ENCODE measurements at regions not wholly inside any gene's neighbourhood (a gene's known extent, or its start where the extent isn't known, plus 50 kb on each side); places are given as distances from the start of the nearest gene placed in this dataset.

- in situ Hi-C loops (cut with MboI; ENCODE audit: low sequenced_read_pairs) = no loop called here
Observed at GRCh38 chr1:34476371-34476770, 278.5 kb upstream of the GJB5 start.

GRCh38 chr1:34477632-34478141, 277.2 kb upstream of the GJB5 start:
- in situ Hi-C loops (cut with MboI; ENCODE audit: low sequenced_read_pairs) = no loop called here

- in situ Hi-C loops (cut with MboI; ENCODE audit: low sequenced_read_pairs) = no loop called here
Observed at GRCh38 chr1:34478515-34479076, 276.3 kb upstream of the GJB5 start.

- in situ Hi-C loops (cut with MboI; ENCODE audit: low sequenced_read_pairs) = no loop called here
Observed at GRCh38 chr1:34479731-34480130, 275.1 kb upstream of the GJB5 start.

GRCh38 chr1:34488080-34488708, 266.7 kb upstream of the GJB5 start:
- in situ Hi-C loops (cut with MboI; ENCODE audit: low sequenced_read_pairs) = no loop called here

- in situ Hi-C loops (cut with MboI; ENCODE audit: low sequenced_read_pairs) = no loop called here
Observed at GRCh38 chr1:34500451-34500850, 254.4 kb upstream of the GJB5 start.

- in situ Hi-C loops (cut with MboI; ENCODE audit: low sequenced_read_pairs) = no loop called here
Observed at GRCh38 chr1:34511802-34512201, 243.0 kb upstream of the GJB5 start.

- in situ Hi-C loops (cut with MboI; ENCODE audit: low sequenced_read_pairs) = no loop called here
Observed at GRCh38 chr1:34518146-34518699, 236.6 kb upstream of the GJB5 start.

- in situ Hi-C loops (cut with MboI; ENCODE audit: low sequenced_read_pairs) = no loop called here
Observed at GRCh38 chr1:34520111-34520510, 234.7 kb upstream of the GJB5 start.

- in situ Hi-C loops (cut with MboI; ENCODE audit: low sequenced_read_pairs) = no loop called here
Observed at GRCh38 chr1:34524783-34525182, 230.1 kb upstream of the GJB5 start.

- in situ Hi-C loops (cut with MboI; ENCODE audit: low sequenced_read_pairs) = no loop called here
Observed at GRCh38 chr1:34529935-34530859, 224.7 kb upstream of the GJB5 start.

- in situ Hi-C loops (cut with MboI; ENCODE audit: low sequenced_read_pairs) = no loop called here
Observed at GRCh38 chr1:34532113-34532512, 222.7 kb upstream of the GJB5 start.

- in situ Hi-C loops (cut with MboI; ENCODE audit: low sequenced_read_pairs) = no loop called here
Observed at GRCh38 chr1:34538481-34538880, 216.4 kb upstream of the GJB5 start.

- in situ Hi-C loops (cut with MboI; ENCODE audit: low sequenced_read_pairs) = no loop called here
Observed at GRCh38 chr1:34547046-34547674, 207.7 kb upstream of the GJB5 start.

GRCh38 chr1:34549199-34549598, 205.6 kb upstream of the GJB5 start:
- in situ Hi-C loops (cut with MboI; ENCODE audit: low sequenced_read_pairs) = no loop called here

- in situ Hi-C loops (cut with MboI; ENCODE audit: low sequenced_read_pairs) = no loop called here
Observed at GRCh38 chr1:34578306-34578705, 176.5 kb upstream of the GJB5 start.

GRCh38 chr1:34582356-34582755, 172.5 kb upstream of the GJB5 start:
- in situ Hi-C loops (cut with MboI; ENCODE audit: low sequenced_read_pairs) = no loop called here

- in situ Hi-C loops (cut with MboI; ENCODE audit: low sequenced_read_pairs) = no loop called here
Observed at GRCh38 chr1:34587761-34588160, 167.1 kb upstream of the GJB5 start.

GRCh38 chr1:34590211-34590623, 164.6 kb upstream of the GJB5 start:
- in situ Hi-C loops (cut with MboI; ENCODE audit: low sequenced_read_pairs) = no loop called here

GRCh38 chr1:34591751-34592629, 162.9 kb upstream of the GJB5 start:
- in situ Hi-C loops (cut with MboI; ENCODE audit: low sequenced_read_pairs) = no loop called here

Measured in HL-60/S4 treated with retinoic acid at 250 ng/mL for 4 days and 3 days (cell line).